Large intestine (tissue), 3 donors: ENCODE measurements at regions not wholly inside any gene's neighbourhood (a gene's known extent, or its start where the extent isn't known, plus 50 kb on each side); places are given as distances from the start of the nearest gene placed in this dataset.
A peak's percentile ranks its signal among the peaks of the same experiment; 100 is the strongest.

Experiments
- DNase-seq, 2 donors: peaks; one replicate each; pipeline versions ENCODE4 v3.0.0 to v3.0.0-alpha.2; 2013
- H3K27ac ChIP-seq: one replicate; pipeline ENCODE4 v1.5.1; 2013; ENCODE audit warnings: low read length
- H3K27me3 ChIP-seq: 2 replicates; pipeline ENCODE4 v1.6.1; 2013; ENCODE audit warnings: low read length; ENCODE audit not compliant: control insufficient read depth, insufficient read depth
- H3K36me3 ChIP-seq: 2 replicates; pipeline ENCODE4 v1.6.1; 2013; ENCODE audit warnings: low read length; ENCODE audit not compliant: control insufficient read depth, insufficient read depth
- H3K4me1 ChIP-seq: one replicate; pipeline ENCODE4 v1.6.1; 2013; ENCODE audit warnings: low read length; ENCODE audit not compliant: control insufficient read depth, insufficient read depth
- H3K4me3 ChIP-seq: one replicate; pipeline ENCODE4 v1.5.1; 2013; ENCODE audit warnings: low read length
- H3K9me3 ChIP-seq: one replicate; pipeline ENCODE4 v1.6.1; 2013; ENCODE audit warnings: mild to moderate bottlenecking, low read depth, low read length, moderate library complexity; ENCODE audit not compliant: control insufficient read depth
- WGBS: methylation state at CpG from one replicate; pipeline ENCODE4 v1.1.5; 2013; ENCODE audit warnings: low lambda C conversion rate; ENCODE audit not compliant: insufficient coverage; 5-methylcytosine and 5-hydroxymethylcytosine counted together

GRCh38 chr21:27315373-27315772 lies 348.5 kb upstream of the ADAMTS5 start:
- H3K9me3 ChIP-seq, result no peaks in the 10 kb centered on the region
- no peaks in the 10 kb centered on the region for H3K27me3 ChIP-seq
- H3K36me3 ChIP-seq, result no peaks in the 10 kb centered on the region
- H3K4me3 ChIP-seq, result no peak overlapping the region
- H3K27ac ChIP-seq, result no peak overlapping the region
- no peak for DNase-seq
- WGBS, result no CpG with 5 or more reads among the region's 2 CpGs
- no peaks in the 10 kb centered on the region for H3K4me1 ChIP-seq

- Histone ChIP-seq H3K27ac (no peak overlapping the region), H3K9me3 (no peaks in the 10 kb centered on the region), H3K36me3 (no peaks in the 10 kb centered on the region), H3K4me3 (no peak overlapping the region), H3K4me1 (no peaks in the 10 kb centered on the region), H3K27me3 (no peaks in the 10 kb centered on the region)
- no CpG with 5 or more reads among the region's 1 CpG for WGBS
- DNase-seq, result no peak
These were observed 347.2 kb upstream of the ADAMTS5 start for GRCh38 chr21:27314131-27314530.

DNA sequence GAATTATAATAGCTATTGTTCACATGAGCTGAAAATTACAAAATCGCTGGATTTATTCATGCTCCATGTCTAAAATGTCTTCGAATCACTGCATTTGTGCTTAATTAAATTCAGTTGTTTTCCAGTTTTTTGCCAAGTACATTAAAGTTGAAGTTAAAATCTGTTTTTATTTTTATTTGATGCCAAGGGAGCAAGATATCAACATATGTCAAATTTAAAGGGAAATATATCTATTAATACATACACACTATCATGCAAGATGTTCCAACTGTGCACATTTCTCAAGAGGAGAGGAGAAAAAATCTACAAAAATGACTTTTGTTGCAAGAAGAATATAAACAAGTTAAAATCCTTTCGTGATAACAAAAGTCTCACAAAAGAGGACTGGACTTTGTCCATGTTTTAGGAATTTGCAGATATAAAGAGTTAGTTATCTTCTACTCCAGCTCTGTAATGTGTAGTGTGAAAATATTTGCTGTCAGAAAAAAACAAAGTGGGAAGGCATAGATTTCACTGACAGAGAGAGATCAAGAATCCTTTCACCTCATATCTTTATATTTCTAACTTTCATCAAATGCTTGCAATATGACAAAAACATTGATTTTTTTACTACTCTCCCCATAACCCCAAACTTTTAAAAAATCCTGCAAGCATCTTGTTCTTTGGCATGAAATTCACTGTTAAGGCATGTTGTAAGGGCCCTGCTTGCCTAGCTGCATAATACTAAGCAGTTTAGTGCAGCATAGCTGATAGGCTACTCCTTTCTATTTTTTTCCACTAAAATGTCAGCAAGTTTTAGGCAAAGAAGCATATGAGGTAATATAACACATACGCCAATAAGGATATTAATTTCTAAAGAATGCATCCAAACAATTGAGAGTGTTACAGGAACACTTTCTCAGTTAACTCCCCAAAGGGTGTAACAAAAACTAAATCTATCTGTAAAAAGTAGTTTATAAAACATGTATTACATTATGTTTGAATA lies 340.2 kb upstream of the ADAMTS5 start:
- no peaks in the 10 kb centered on the region for H3K27me3 ChIP-seq
- H3K27ac ChIP-seq, result no peak overlapping the region
- peak in 1 of 2 donors; percentile 5 for DNase-seq
- no peaks in the 10 kb centered on the region for H3K4me1 ChIP-seq
- no peaks in the 10 kb centered on the region for H3K9me3 ChIP-seq
- no peaks in the 10 kb centered on the region for H3K36me3 ChIP-seq
- WGBS, result 82% methylated on average over 3 of the region's 4 CpGs
- no peak overlapping the region for H3K4me3 ChIP-seq

DNA sequence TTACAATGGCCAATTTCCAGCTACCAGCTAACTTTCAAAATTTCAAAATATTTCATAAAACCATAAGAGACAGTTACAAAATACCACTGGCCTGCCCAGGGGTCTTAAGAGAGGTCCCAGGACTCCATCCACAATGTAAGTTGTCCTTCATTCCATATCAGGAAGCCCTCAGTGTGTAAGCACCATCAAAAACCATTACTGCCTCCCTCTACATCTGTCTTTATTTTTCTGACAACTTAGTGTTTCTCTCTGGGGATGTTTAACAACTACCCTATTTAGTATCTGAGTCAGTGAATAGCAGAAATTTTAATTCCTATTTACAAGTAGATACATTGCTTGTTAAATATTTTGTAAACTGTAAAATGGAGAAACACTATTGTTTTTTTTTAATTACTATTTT lies 339.3 kb upstream of the ADAMTS5 start:
- Histone ChIP-seq H3K9me3 (no peaks in the 10 kb centered on the region), H3K27me3 (no peaks in the 10 kb centered on the region), H3K36me3 (no peaks in the 10 kb centered on the region), H3K4me3 (no peak overlapping the region), H3K4me1 (no peaks in the 10 kb centered on the region), H3K27ac (no peak overlapping the region)
- DNase-seq, result no peak

DNA sequence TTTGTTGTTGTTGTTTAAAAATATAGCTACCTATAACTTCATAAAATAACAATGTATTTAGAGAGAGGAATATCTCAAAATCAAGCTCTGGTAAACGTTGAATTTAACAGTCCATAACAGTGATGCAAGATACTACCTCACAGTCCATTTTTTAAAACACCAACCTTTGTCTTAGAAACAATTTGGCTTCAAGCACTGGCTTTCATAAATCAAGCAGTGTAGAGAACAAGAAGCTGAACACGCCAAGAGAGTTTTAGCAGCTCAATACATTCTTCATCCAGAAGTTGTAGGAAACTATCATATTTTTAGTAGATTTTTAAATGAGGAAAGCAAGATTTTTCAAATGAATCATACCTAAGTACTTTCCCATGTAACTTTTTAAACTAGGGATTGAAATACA lies 334.3 kb upstream of the ADAMTS5 start:
- DNase-seq, result no peak
- no peak overlapping the region for H3K27ac ChIP-seq
- 83% methylated on average over 1 of the region's 2 CpGs for WGBS
- H3K36me3 ChIP-seq, result no peaks in the 10 kb centered on the region
- no peak overlapping the region for H3K4me3 ChIP-seq
- H3K27me3 ChIP-seq, result no peaks in the 10 kb centered on the region
- no peaks in the 10 kb centered on the region for H3K4me1 ChIP-seq
- H3K9me3 ChIP-seq, result no peaks in the 10 kb centered on the region

- no CpG with 5 or more reads among the region's 2 CpGs for WGBS
- no peaks in the 10 kb centered on the region for H3K9me3 ChIP-seq
- no peaks in the 10 kb centered on the region for H3K27me3 ChIP-seq
- no peaks in the 10 kb centered on the region for H3K36me3 ChIP-seq
- DNase-seq, result no peak
- H3K27ac ChIP-seq, result no peak overlapping the region
- no peaks in the 10 kb centered on the region for H3K4me1 ChIP-seq
- no peak overlapping the region for H3K4me3 ChIP-seq
These were observed 333.9 kb upstream of the ADAMTS5 start for GRCh38 chr21:27300770-27301169.

DNA sequence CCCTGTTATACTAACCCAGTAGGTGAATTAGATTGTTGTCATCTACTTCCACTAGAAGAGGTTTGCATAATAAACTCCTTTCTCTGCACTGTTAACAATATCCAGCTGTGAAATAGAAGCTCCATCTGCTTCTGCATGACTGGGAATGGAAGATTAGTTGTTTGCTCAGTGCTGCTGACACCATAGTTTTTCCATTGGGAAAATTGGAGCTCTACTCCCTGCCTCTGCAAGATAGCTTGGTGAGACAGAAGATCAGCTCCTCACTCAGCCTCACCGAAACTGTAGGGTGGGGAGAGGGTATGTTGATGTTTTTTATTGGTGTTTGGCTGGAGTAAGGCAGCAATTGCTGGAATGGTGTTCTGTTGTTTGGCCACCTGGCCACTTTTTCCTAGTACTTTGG lies 331.6 kb upstream of the ADAMTS5 start:
- H3K9me3 ChIP-seq, result no peaks in the 10 kb centered on the region
- no peaks in the 10 kb centered on the region for H3K4me1 ChIP-seq
- WGBS, result no CpG with 5 or more reads among the region's 1 CpG
- H3K27me3 ChIP-seq, result no peaks in the 10 kb centered on the region
- no peak for DNase-seq
- no peak overlapping the region for H3K4me3 ChIP-seq
- no peaks in the 10 kb centered on the region for H3K36me3 ChIP-seq
- H3K27ac ChIP-seq, result no peak overlapping the region

GRCh38 chr21:27293239-27293638 lies 326.4 kb upstream of the ADAMTS5 start:
- no peak for DNase-seq
- Histone ChIP-seq H3K27ac (no peak overlapping the region), H3K36me3 (no peaks in the 10 kb centered on the region), H3K4me3 (no peak overlapping the region), H3K9me3 (no peaks in the 10 kb centered on the region), H3K4me1 (no peaks in the 10 kb centered on the region), H3K27me3 (no peaks in the 10 kb centered on the region)
- WGBS, result 83% methylated on average over 1 of the region's 1 CpG

- Histone ChIP-seq H3K27me3 (no peaks in the 10 kb centered on the region), H3K4me3 (no peak overlapping the region), H3K9me3 (no peaks in the 10 kb centered on the region), H3K36me3 (no peaks in the 10 kb centered on the region), H3K4me1 (no peaks in the 10 kb centered on the region), H3K27ac (no peak overlapping the region)
- no CpG with 5 or more reads among the region's 2 CpGs for WGBS
- DNase-seq, result no peak
These were observed 325.9 kb upstream of the ADAMTS5 start for GRCh38 chr21:27292783-27293182.

DNA sequence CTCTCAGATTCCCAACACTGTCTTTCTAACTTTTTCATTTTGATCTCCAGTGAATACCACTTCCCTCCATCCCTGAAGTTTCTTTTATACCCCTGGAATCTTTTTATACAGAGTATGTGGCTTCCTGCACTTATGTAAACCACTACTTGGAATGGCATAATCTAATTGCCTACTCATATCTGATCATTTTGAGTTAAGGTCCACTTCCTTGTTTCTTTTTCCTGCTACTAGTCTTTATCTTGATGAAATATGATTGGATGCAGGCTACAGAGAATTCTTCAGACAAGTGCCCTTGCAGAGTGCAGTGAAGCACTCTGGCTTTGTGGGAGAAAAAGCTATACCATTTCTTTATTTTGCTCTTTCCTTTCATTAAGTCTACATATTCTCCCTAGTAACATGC lies 325.3 kb upstream of the ADAMTS5 start:
- no peaks in the 10 kb centered on the region for H3K36me3 ChIP-seq
- no peaks in the 10 kb centered on the region for H3K4me1 ChIP-seq
- no peaks in the 10 kb centered on the region for H3K9me3 ChIP-seq
- no peak for DNase-seq
- no peaks in the 10 kb centered on the region for H3K27me3 ChIP-seq
- no peak overlapping the region for H3K27ac ChIP-seq
- H3K4me3 ChIP-seq, result no peak overlapping the region

GRCh38 chr21:27291006-27291405 lies 324.1 kb upstream of the ADAMTS5 start:
- Histone ChIP-seq H3K9me3 (no peaks in the 10 kb centered on the region), H3K4me3 (no peak overlapping the region), H3K27me3 (no peaks in the 10 kb centered on the region), H3K36me3 (no peaks in the 10 kb centered on the region), H3K4me1 (no peaks in the 10 kb centered on the region), H3K27ac (no peak overlapping the region)
- WGBS, result 88% methylated on average over 1 of the region's 1 CpG
- no peak for DNase-seq
